Lung (tissue), 11 donors: ENCODE measurements at regions not wholly inside any gene's neighbourhood (a gene's known extent, or its start where the extent isn't known, plus 50 kb on each side); places are given as distances from the start of the nearest gene placed in this dataset.
"Not testable (repeated sequence)": the region's sequence is repeated elsewhere in the genome, so short reads cannot be mapped to it uniquely, and the experiment has no call there.

Experiments used
- ATAC-seq: fragments of 200-7000 bp; cut with Tn5 transposase; one replicate; pipeline ENCODE4 v1.9.1; 2020; ENCODE audit warnings: moderate number of reproducible peaks; ENCODE audit not compliant: insufficient read depth, low FRiP score
- DNase-seq, 3 donors: peaks; one replicate each; pipeline ENCODE4 v3.0.0-alpha.2; 2013 to 2017
- H3K27ac ChIP-seq, 2 donors: one replicate each; pipeline ENCODE4 v1.5.1; 2013; ENCODE audit warnings: mild to moderate bottlenecking in 2 of 2, moderate library complexity in 2 of 2, control low read depth in 1 of 2, inconsistent platforms in 1 of 2, low read depth in 1 of 2, low read length in 1 of 2
- H3K27me3 ChIP-seq, 3 donors: one replicate each; pipeline ENCODE4 v1.5.1; 2013; ENCODE audit warnings: low read length in 2 of 3; ENCODE audit not compliant: control insufficient read depth in 3 of 3, insufficient read depth in 3 of 3
- H3K36me3 ChIP-seq, 4 donors: one replicate each; pipeline ENCODE4 v1.5.1; 2013; ENCODE audit warnings: low read length in 4 of 4, mild to moderate bottlenecking in 1 of 4, moderate library complexity in 1 of 4; ENCODE audit not compliant: control insufficient read depth in 4 of 4, insufficient read depth in 4 of 4
- H3K4me1 ChIP-seq, 5 donors: one replicate each; pipeline ENCODE4 v1.5.1; 2013; ENCODE audit warnings: low read length in 5 of 5, mild to moderate bottlenecking in 2 of 5, moderate library complexity in 1 of 5; ENCODE audit not compliant: control insufficient read depth in 5 of 5, insufficient read depth in 5 of 5
- H3K4me3 ChIP-seq: one replicate; pipeline ENCODE4 v1.5.1; 2013; ENCODE audit warnings: mild to moderate bottlenecking, control low read depth, moderate library complexity
- H3K9ac ChIP-seq, 2 donors: one replicate each; pipeline ENCODE4 v1.5.1; 2013; ENCODE audit warnings: low read length in 2 of 2, control low read depth in 1 of 2; ENCODE audit not compliant: insufficient read depth in 1 of 2
- H3K9me3 ChIP-seq, 4 donors: one replicate each; pipeline ENCODE4 v1.5.1; 2013; ENCODE audit warnings: low read length in 3 of 4, mild to moderate bottlenecking in 1 of 4, moderate library complexity in 1 of 4; ENCODE audit not compliant: control insufficient read depth in 4 of 4, insufficient read depth in 3 of 4
- WGBS, 2 donors: extraction: QIAGEN DNeasy Blood & Tissue Kit; methylation state at CpG; one replicate each; pipeline ENCODE4 v1.1.7; 2013; 5-methylcytosine and 5-hydroxymethylcytosine counted together
- TF ChIP-seq, protein P1 (sequence below): IDR thresholded peaks from 2 replicates; pipeline ENCODE4 v1.5.1; 2012; ENCODE audit warnings: mild to moderate bottlenecking; ENCODE audit errors: control extremely low read depth, extremely low read depth
- donor health status: control.
- donor health status: control.
- donor health status: Bipolar disorder and iron deficiency.
- donor health status: healthy.
- donor health status: DM: yes; HTN: yes; CAD: no.

DNA sequence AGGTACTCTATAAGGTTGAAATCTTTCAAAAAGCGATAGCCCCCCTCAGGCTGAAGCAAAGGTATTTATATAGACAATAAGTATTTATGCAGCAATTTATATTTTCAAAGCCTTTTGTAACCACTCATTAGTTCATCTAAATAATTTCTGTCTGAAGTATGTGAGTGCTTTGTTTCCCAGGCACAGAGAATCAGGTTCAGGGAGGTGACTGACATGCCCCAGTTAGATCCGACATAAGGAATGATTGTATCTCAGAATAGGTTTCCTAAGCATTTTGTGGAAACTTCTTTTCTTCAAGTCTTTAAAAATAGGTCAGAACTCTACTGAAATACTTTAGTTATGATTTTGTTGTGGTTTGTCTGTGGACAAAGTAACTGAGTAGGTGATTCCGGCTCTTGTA lies 283.4 kb upstream of the G2E3 start:
- ATAC-seq (no peak), DNase-seq (no peak)
- Histone ChIP-seq H3K27me3 (no peaks in the 10 kb centered on the region), H3K9me3 (no peaks in the 10 kb centered on the region), H3K27ac (no peak overlapping the region), H3K9ac (no peak overlapping the region), H3K4me1 (peaks cover 0 to 5% (median 0%) of the 10 kb centered on the region in 5 donors), H3K36me3 (no peaks in the 10 kb centered on the region), H3K4me3 (no peak overlapping the region)
- WGBS, 2 donors = 89 to 93% methylated on average over 3 of the region's 3 CpGs
- TF ChIP-seq, protein P1, sequence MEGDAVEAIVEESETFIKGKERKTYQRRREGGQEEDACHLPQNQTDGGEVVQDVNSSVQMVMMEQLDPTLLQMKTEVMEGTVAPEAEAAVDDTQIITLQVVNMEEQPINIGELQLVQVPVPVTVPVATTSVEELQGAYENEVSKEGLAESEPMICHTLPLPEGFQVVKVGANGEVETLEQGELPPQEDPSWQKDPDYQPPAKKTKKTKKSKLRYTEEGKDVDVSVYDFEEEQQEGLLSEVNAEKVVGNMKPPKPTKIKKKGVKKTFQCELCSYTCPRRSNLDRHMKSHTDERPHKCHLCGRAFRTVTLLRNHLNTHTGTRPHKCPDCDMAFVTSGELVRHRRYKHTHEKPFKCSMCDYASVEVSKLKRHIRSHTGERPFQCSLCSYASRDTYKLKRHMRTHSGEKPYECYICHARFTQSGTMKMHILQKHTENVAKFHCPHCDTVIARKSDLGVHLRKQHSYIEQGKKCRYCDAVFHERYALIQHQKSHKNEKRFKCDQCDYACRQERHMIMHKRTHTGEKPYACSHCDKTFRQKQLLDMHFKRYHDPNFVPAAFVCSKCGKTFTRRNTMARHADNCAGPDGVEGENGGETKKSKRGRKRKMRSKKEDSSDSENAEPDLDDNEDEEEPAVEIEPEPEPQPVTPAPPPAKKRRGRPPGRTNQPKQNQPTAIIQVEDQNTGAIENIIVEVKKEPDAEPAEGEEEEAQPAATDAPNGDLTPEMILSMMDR = no peak

DNA sequence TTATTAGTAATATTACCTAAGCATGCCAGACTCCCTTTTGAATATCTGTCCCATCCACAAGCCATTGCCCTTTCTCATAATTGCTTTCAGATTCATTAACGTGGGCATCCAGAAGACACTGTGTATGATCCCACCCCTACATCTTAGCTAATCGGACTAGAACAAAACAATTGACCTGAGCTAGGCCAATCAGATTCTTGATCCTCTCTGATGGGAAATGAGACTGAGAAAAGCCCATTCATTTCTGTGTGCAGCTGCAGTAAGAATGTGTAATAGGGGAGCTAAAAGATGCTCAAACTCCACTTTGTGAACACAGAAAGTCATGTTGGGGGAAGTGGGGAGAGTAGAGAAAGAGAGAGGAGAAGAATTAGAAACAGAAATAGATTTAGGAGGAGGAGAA lies 281.7 kb upstream of the G2E3 start:
- TF ChIP-seq, protein P1 = no peak
- ATAC-seq = no peak
- H3K27ac ChIP-seq = no peak overlapping the region

DNA sequence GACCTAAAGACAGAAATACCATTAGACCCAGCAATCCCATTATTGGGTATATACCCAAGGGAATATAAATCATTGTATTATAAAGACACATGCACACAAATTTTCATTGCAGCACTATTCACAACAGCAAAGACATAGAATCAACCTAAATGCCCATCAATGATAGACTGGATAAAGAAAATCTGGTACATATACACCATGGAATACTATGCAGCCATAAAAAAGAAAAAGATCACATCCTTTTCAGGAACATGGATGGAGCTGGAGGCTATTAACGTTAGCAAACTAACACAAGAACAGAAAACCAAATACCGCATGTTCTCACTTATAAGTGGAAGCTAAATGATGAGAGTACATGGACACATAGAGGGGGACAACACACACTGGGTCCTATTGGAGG lies 280.1 kb upstream of the G2E3 start:
- not testable (repeated sequence) for ATAC-seq, H3K9me3 ChIP-seq, H3K27ac ChIP-seq, H3K36me3 ChIP-seq, H3K27me3 ChIP-seq, H3K4me3 ChIP-seq, DNase-seq, H3K4me1 ChIP-seq, H3K9ac ChIP-seq
- 89 to 90% methylated on average over 2 of the region's 2 CpGs for WGBS, 2 donors

More for the DNA sequence above, 281.7 kb upstream of the G2E3 start:
- H3K4me3 ChIP-seq = no peak overlapping the region
- H3K27me3 ChIP-seq = no peaks in the 10 kb centered on the region
- DNase-seq = no peak
- WGBS, 2 donors = 77 to 82% methylated on average over 2 of the region's 2 CpGs
- H3K36me3 ChIP-seq = no peaks in the 10 kb centered on the region
- peaks cover 0 to 5% (median 0%) of the 10 kb centered on the region in 5 donors for H3K4me1 ChIP-seq
- H3K9me3 ChIP-seq = no peaks in the 10 kb centered on the region
- H3K9ac ChIP-seq = no peak overlapping the region

DNA sequence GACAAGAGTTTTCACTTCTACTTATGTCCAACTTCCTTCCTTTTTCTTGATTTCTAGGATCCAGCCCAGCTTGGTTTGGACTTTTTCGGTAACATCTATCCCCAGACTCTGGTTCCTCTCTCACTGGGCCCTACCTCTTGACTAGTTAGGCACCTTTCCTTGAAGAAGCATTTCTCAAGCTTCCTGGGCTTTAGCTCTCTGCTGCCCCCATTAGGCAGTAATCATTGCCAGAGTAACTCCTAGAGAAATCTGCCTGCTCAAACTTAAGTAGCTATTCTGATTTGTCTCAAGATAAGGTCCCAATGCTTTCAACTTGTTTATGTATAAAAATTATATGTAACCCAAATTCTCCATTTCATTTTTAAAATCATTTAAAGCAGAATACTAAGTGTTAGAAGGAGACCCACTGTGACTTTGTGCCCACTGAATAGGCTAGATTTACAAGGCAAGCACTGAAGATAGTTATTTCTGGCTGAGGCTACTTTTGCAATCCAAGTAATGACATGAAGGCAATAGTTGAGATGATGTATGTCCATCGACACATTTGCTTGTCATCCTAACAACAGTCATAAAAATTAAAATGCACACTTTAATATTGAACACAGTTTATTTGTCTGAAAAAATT lies 275.0 kb upstream of the G2E3 start:
- TF ChIP-seq, protein P1 = peak; percentile 13
- WGBS, 2 donors = 53 to 58% methylated on average over 2 of the region's 2 CpGs
- no peaks in the 10 kb centered on the region for H3K36me3 ChIP-seq
- H3K27ac ChIP-seq = no peak overlapping the region
- no peak for ATAC-seq
- H3K9ac ChIP-seq = no peak overlapping the region
- H3K4me1 ChIP-seq = peaks cover 0 to 4% (median 0%) of the 10 kb centered on the region in 5 donors
- no peaks in the 10 kb centered on the region for H3K9me3 ChIP-seq
- DNase-seq = peak in 1 of 3 donors; percentile 40
- H3K27me3 ChIP-seq = no peaks in the 10 kb centered on the region
- H3K4me3 ChIP-seq = no peak overlapping the region
